Stimulated activated CD4-positive, alpha-beta T cell treated with anti-CD3 and anti-CD28 coated beads, Interleukin-1b, Interleukin-23, amount 100 ng/mL, for 4 hours (primary cell): ENCODE measurements at regions not wholly inside any gene's neighbourhood (a gene's known extent, or its start where the extent isn't known, plus 50 kb on each side); places are given as distances from the start of the nearest gene placed in this dataset.

Source experiments
- DNase-seq, 2 donors: peaks; one replicate each; pipeline ENCODE4 v3.0.0-alpha.2; 2020; ENCODE audit warnings: low read depth in 2 of 2

DNA sequence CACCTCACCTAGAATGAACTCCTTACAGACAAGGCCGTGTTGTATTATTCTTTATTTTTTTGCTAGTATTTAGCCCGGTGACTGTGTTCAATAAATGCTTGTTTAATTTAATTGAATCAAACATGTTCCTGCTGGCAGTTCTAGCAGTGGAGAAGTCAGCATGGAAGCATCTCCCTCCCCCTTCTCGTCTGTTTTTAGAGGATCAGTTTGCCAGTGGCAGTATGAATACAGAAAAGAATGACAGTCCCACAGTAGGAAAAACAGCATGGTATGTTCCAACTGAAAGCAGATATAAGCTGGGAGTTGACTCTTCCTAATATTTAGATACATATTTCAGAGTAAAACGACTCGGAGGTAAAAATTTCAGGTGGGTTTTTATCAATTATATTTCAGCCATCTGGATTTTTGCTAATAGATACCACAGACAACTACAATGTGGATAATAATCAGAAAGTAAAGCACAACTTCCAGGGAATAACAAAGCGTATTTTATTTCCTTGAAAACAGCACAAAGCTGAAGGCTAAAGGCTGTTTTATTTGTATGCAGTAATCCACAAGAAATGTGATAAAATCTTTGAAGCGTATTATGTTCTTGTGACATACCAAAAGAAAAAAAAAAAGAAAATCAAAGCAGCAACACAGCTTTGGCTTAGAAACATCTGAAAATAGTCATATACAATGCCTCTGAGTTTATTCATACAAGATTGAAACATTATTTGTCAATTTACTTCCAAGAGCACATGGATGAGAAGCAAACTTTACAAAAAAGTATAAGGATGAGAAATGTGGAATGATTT is 244.5 kb upstream of the KCNMB2 start:
- DNase-seq: no peak

- DNase-seq: no peak
Observed at GRCh38 chr3:178295292-178295912, 240.8 kb upstream of the KCNMB2 start.

- DNase-seq: no peak
Observed at GRCh38 chr3:178297199-178297598, 239.0 kb upstream of the KCNMB2 start.

- no peak for DNase-seq
Observed at GRCh38 chr3:178297740-178298139, 238.5 kb upstream of the KCNMB2 start.

- DNase-seq: no peak
Observed at GRCh38 chr3:178300441-178300959, 235.7 kb upstream of the KCNMB2 start.

- no peak for DNase-seq
Observed at GRCh38 chr3:178302966-178303930, 233.0 kb upstream of the KCNMB2 start.

GRCh38 chr3:178304758-178305467 is 231.3 kb upstream of the KCNMB2 start:
- no peak for DNase-seq

- no peak for DNase-seq
Observed at GRCh38 chr3:178306432-178307115, 229.7 kb upstream of the KCNMB2 start.

- no peak for DNase-seq
Observed at GRCh38 chr3:178308771-178309170, 227.5 kb upstream of the KCNMB2 start.

- DNase-seq: no peak
Observed at GRCh38 chr3:178310949-178311348, 225.3 kb upstream of the KCNMB2 start.

GRCh38 chr3:178313716-178314115 is 222.5 kb upstream of the KCNMB2 start:
- no peak for DNase-seq

DNA sequence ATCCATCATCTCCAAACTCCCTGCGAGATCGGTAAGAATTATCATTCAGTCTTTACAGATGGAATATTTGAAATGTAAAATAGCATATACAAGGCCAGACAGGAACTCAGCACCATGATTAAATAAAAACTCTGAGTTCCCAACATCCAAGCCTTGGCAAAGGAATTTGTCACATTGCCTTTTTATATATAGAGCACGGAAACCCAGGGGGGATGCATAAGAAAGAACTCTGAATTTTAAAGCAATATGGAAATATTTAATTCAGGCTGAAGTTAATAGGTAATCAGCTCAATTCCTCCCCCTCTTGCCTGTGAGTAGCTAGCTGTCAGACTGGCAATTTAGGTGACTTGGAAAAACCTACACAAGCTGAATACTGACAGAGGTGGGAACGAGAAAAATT is 217.9 kb upstream of the KCNMB2 start:
- no peak for DNase-seq

DNA sequence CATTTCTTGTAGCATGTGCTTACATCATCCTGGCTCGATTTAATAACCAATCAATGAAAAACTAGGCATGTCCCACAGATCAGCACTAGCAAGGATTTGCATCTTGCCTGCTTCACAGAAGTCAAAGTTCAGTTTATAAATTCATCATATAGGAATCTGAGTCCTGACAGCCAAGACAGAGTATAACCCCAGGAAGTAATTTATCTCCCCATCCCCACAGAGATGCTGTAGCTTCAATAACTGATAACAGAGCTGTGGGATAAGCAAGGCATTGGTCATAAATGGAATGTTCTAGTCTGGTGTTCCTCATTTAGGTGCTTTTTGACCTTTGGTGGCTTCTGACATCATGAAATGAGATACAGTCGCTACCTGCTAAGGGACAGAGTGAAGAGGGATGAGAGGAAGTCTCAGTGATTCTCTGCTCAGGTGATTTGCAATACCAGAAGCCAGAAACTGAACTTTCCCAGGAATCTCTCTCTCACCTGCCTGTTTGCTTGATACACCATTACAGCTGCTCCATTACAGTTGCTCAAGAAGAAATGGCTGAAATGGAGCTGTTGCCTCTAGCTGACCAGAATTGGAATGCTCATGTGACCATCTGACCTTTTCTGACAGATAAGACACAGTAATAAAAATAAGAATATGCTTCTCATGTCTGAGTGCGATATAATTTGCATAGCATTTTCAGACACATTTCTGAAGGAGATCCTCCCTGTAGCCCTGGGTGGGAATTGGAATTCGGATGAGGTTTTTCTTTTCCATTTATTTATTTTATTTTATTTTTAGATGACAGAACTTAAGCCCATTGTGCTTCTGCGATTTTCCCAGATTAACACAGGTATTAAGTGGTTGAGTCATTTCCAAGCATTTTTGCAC is 217.1 kb upstream of the KCNMB2 start:
- DNase-seq: no peak

DNA sequence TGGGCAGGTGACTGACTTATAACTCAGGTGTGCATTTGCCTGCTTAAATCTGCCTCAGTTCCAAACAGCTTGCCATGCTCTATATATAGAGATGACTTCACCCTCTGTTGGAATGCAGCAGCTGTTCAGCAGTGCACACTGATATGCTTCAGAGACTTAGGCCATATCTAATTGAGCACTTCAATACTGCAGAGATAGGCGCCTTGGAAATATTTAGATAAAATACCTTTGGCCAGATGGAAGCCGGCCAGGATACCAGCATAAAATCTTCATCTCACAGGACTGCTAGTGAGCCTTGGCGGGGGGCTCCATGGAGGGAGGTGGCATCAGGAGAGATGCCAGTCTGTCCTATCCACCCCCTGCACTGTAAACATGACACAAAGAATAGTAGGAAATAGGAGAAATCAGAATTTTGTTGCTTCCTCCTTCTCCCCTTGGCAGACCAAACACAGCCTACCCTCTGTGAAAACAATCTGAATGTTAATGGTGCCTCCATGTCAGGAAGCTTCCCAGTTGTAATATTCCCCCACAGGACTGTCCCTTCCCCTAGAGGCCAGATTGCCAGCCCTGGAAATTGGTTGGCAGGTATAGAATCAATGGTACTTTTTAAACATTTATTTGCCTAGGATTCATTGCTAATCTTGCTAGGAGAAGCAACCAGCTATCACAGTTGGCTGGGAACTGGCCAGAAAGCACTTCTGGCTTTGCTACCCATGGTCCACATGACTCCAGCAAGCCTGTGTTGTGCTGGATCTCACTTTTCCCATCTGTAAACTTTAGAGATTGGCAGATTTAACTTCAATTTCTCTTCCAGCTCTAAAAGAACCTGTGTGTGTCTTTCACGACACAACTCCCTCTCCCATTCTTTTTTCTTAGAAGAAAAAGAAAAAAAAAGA is 215.5 kb upstream of the KCNMB2 start:
- no peak for DNase-seq

DNA sequence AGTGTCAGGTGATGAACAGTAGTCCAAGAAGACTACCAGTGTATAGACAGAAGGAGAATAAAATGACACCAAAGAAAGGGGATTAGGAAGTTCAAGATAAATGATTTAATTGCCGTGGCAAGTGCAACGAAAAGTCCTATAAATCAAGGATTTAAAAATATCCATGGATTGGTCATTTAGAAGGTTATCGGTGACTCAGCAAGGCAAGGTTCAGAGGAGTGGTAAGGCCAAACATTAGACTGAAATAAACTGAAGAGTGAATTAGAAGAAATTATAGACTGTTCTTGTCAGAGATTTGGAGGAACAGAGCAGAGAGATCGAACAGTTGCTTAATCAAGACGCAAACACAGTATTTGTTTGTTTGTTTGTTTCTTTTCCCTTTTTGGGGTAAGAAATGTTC is 211.9 kb upstream of the KCNMB2 start:
- DNase-seq: no peak

- DNase-seq: no peak
Observed at GRCh38 chr3:178325330-178325729, 210.9 kb upstream of the KCNMB2 start.

- no peak for DNase-seq
Observed at GRCh38 chr3:178329936-178330335, 206.3 kb upstream of the KCNMB2 start.

GRCh38 chr3:178334239-178334638 is 202.0 kb upstream of the KCNMB2 start:
- no peak for DNase-seq

GRCh38 chr3:178336336-178336735 is 199.9 kb upstream of the KCNMB2 start:
- DNase-seq: no peak
